Testis (tissue), 2 donors: ENCODE measurements at regions not wholly inside any gene's neighbourhood (a gene's known extent, or its start where the extent isn't known, plus 50 kb on each side); places are given as distances from the start of the nearest gene placed in this dataset.

ENCODE experiments used
- DNase-seq: peaks from one replicate; pipeline ENCODE4 v3.0.0-alpha.2; 2019
- H3K27ac ChIP-seq, 2 donors: fragments of 200-600 bp; sonication (generic); one replicate each; pipeline ENCODE4 v1.5.1; 2019
- H3K27me3 ChIP-seq: fragments of 200-600 bp; sonication (generic); one replicate; pipeline ENCODE4 v1.5.1; 2019
- H3K36me3 ChIP-seq: fragments of 200-600 bp; sonication (generic); one replicate; pipeline ENCODE4 v1.5.1; 2017; ENCODE audit warnings: low read depth; ENCODE audit errors: missing control alignments
- H3K4me1 ChIP-seq: fragments of 200-600 bp; sonication (generic); one replicate; pipeline ENCODE4 v1.5.1; 2019
- H3K4me3 ChIP-seq, 2 donors: fragments of 200-600 bp; sonication (generic); one replicate each; pipeline ENCODE4 v1.5.1; 2017 to 2019
- H3K9me3 ChIP-seq: fragments of 200-600 bp; sonication (generic); one replicate; pipeline ENCODE4 v1.5.1; 2017
- POLR2A ChIP-seq: fragments of 450-650 bp; IDR thresholded peaks from one replicate; pipeline ENCODE4 v1.6.1; 2017; ENCODE audit warnings: antibody characterized with exemption, mild to moderate bottlenecking, moderate library complexity
- WGBS, 2 donors: methylation state at CpG; one replicate each; pipeline ENCODE4 v1.1.5; 2018; 5-methylcytosine and 5-hydroxymethylcytosine counted together
- intact Hi-C: fragments of 100-400 bp; cut with DNase I; formaldehyde crosslinking; loops from one replicate; pipeline ENCODE4 v1.15.1; 2023; ENCODE audit warnings: low total_unique reads
- TF ChIP-seq, protein P1 (sequence below), 3 experiments: fragments of 450-650 bp in 2 of 3; fragments of 200-600 bp in 1 of 3; sonication (generic) in 1 of 3; IDR thresholded peaks; one replicate each; pipeline ENCODE4 v1.5.1; 2016 to 2019; ENCODE audit warnings: antibody characterized with exemption in 3 of 3, mild to moderate bottlenecking in 2 of 3, moderate library complexity in 1 of 3

DNA sequence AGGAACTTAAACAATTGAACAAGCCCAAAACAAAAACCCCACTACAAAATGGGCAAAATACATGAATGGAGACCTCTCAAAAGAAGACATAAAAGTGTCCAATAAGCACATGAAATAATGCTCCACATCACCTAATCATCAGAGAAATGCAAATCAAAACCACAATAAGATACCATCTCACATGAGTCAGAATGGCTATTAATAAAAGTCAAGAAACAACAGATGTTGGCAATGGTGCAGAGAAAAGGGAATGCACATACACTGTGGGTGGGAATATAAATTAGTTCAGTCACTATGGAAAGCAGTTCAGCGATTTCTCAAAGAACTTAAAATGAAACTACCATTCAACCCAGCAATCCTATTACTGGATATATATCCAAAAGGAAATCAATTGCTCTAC, 337.4 kb upstream of the GRIA1 start:
- TF ChIP-seq, protein P1, sequence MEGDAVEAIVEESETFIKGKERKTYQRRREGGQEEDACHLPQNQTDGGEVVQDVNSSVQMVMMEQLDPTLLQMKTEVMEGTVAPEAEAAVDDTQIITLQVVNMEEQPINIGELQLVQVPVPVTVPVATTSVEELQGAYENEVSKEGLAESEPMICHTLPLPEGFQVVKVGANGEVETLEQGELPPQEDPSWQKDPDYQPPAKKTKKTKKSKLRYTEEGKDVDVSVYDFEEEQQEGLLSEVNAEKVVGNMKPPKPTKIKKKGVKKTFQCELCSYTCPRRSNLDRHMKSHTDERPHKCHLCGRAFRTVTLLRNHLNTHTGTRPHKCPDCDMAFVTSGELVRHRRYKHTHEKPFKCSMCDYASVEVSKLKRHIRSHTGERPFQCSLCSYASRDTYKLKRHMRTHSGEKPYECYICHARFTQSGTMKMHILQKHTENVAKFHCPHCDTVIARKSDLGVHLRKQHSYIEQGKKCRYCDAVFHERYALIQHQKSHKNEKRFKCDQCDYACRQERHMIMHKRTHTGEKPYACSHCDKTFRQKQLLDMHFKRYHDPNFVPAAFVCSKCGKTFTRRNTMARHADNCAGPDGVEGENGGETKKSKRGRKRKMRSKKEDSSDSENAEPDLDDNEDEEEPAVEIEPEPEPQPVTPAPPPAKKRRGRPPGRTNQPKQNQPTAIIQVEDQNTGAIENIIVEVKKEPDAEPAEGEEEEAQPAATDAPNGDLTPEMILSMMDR (IDR thresholded peaks at IDR 0.05): no peak
- no peak for TF ChIP-seq POLR2A
- H3K36me3 ChIP-seq: no peaks in the 10 kb centered on the region
- H3K4me3 ChIP-seq: no peak overlapping the region
- H3K27me3 ChIP-seq: no peaks in the 10 kb centered on the region
- intact Hi-C loops: no loop called here
- no peak for DNase-seq
- WGBS, 2 donors: 56 to 67% methylated on average over 1 of the region's 1 CpG
- H3K9me3 ChIP-seq: no peaks in the 10 kb centered on the region
- no peaks in the 10 kb centered on the region for H3K4me1 ChIP-seq
- H3K27ac ChIP-seq: no peak overlapping the region

DNA sequence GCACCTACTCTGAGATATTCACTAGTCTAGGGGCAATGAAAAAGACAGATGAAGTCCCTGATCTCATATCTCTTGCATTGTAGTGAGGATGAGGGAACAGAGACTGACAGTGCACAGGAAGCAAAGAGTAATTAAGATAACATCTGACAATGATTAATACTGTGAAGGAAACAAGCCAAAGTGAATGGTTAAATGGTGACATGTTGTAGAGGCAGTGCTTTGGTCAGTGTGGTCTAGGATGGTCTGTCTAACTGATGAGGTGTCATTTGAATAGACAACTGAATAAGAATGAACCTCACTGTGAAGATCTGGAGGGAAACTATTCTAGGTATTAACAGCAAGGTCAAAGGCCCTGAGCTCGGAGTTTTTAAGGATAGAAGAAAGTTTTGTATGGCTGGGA, 333.3 kb upstream of the GRIA1 start:
- WGBS, 2 donors: 54 to 57% methylated on average over 1 of the region's 1 CpG
- Histone ChIP-seq H3K4me1 (no peaks in the 10 kb centered on the region), H3K36me3 (no peaks in the 10 kb centered on the region), H3K9me3 (no peaks in the 10 kb centered on the region), H3K4me3 (no peak overlapping the region), H3K27me3 (no peaks in the 10 kb centered on the region), H3K27ac (no peak overlapping the region)
- intact Hi-C loops: no loop called here
- TF ChIP-seq POLR2A: no peak
- TF ChIP-seq, protein P1 (IDR thresholded peaks at IDR 0.05): no peak
- no peak for DNase-seq

DNA sequence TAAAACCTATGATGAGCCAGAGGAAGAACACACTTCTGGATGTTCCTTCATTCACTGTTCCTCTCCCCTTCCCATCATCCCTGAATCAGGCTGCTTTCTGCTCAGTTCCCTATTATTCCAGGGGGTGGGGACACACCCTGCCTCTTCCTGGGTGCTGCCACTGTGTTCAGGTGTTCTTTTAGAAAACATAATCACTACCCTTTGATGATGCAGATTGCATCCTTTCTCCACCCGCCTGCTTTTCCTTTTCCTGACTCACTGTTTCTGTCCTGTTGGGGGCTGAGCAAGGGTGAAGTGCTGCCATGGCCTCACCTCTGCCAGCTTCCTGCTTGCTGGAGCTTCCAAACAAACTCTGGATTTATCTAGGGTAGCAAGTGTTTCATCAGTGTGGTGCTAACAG, 331.9 kb upstream of the GRIA1 start:
- intact Hi-C loops: no loop called here
- no peaks in the 10 kb centered on the region for H3K9me3 ChIP-seq
- H3K4me1 ChIP-seq: no peaks in the 10 kb centered on the region
- no peak overlapping the region for H3K4me3 ChIP-seq
- H3K27me3 ChIP-seq: no peaks in the 10 kb centered on the region
- H3K27ac ChIP-seq: no peak overlapping the region
- DNase-seq: no peak
- H3K36me3 ChIP-seq: no peaks in the 10 kb centered on the region
- TF ChIP-seq, protein P1 (IDR thresholded peaks at IDR 0.05): no peak
- no peak for TF ChIP-seq POLR2A
- 64 to 67% methylated on average over 1 of the region's 1 CpG for WGBS, 2 donors

DNA sequence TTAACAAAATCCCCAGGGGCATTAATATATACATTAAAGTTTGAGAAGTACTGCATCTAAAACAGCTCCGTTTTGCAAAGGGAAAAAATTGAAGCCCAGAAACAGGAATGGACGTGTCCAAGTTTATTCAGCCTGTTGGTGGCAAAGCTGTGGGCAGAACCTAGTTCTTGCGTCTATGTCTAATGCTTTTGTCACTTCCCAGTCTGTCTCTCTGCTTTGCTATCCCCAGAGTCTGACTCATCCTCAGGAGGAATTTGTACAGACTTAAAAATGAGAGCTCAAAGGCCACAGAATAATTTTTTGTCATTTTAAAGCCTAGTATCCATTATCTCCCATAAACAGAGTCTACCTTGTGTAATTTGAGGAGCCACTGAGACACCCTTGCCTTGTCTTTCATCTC, 330.9 kb upstream of the GRIA1 start:
- no peaks in the 10 kb centered on the region for H3K4me1 ChIP-seq
- intact Hi-C loops: no loop called here
- no peak overlapping the region for H3K27ac ChIP-seq
- H3K27me3 ChIP-seq: no peaks in the 10 kb centered on the region
- WGBS, 2 donors: 51 to 52% methylated on average over 3 of the region's 3 CpGs
- H3K9me3 ChIP-seq: no peaks in the 10 kb centered on the region
- TF ChIP-seq, protein P1 (IDR thresholded peaks at IDR 0.05): no peak
- TF ChIP-seq POLR2A: no peak
- H3K36me3 ChIP-seq: no peaks in the 10 kb centered on the region
- no peak for DNase-seq
- H3K4me3 ChIP-seq: no peak overlapping the region

DNA sequence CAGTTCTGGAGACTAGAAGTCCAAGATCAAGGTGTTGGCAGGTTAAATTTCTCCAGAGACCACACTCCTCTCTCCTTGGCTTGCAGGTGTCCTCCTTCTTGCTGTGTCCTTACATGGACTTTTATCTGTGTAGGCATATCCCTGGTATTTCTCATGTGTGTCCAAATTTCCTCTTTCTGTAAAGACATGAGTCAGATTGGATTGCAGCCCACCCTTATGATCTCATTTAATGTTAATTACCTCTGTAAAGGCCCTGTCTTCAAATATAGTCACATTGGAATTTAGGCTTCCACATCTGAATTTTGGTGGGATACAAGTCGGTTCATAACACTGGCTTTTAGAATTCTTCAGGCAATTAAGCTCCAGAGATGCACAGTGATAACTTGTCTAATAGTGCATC, 322.2 kb upstream of the GRIA1 start:
- TF ChIP-seq, protein P1 (IDR thresholded peaks at IDR 0.05): no peak
- DNase-seq: no peak
- no peak overlapping the region for H3K27ac ChIP-seq
- no peaks in the 10 kb centered on the region for H3K9me3 ChIP-seq
- no peaks in the 10 kb centered on the region for H3K27me3 ChIP-seq
- 86 to 90% methylated on average over 1 of the region's 1 CpG for WGBS, 2 donors
- no peaks in the 10 kb centered on the region for H3K36me3 ChIP-seq
- intact Hi-C loops: no loop called here
- H3K4me3 ChIP-seq: no peak overlapping the region
- no peaks in the 10 kb centered on the region for H3K4me1 ChIP-seq
